ENCODE measurements at regions not wholly inside any gene's neighbourhood (a gene's known extent, or its start where the extent isn't known, plus 50 kb on each side); places are given as distances from the start of the nearest gene placed in this dataset.

DNA sequence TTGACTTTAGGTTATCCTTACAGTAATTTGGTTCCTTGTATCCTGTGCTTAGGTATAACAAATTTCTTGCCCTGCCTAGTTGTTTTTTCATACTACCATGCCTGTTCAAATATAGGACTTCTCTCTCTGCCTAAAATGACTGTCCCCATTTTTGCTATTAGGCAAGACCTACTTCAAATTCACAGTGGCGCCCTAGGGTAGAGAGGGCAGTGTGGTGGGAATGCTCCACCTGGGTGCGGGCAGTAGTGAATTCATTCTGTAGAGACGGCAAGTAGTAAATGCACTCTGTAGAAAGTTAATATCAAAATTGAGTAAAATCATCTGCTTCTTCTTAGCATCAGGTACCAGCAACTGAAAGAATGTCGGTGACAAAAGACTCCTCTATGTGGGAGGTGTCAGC lies 120.4 kb upstream of the RHOBTB1 start:
- H3K27ac ChIP-seq (ENCODE audit: insufficient read depth in 1 of 2, low read depth in 1 of 2, low read length in 2 of 2, poor library complexity in 1 of 2, severe bottlenecking in 2 of 2) = no peak overlapping the region
- no peak for DNase-seq
- POLR2A ChIA-PET = no interaction called here
- WGBS (ENCODE audit: insufficient coverage) = 100% methylated on average over 1 of the region's 4 CpGs
- H3K9me3 ChIP-seq (ENCODE audit: control extremely low read depth in 1 of 5, control insufficient read depth in 4 of 5, insufficient read depth in 2 of 5, low read depth in 1 of 5, low read length in 4 of 5) = no peaks in the 10 kb centered on the region
- H3K27me3 ChIP-seq (replicated peaks in 2 of 5; ENCODE audit: control insufficient read depth in 4 of 5, insufficient read depth in 5 of 5, low read length in 4 of 5) = no peaks in the 10 kb centered on the region
- no peaks in the 10 kb centered on the region for H3K36me3 ChIP-seq (ENCODE audit: control insufficient read depth in 4 of 4, insufficient read depth in 4 of 4, low read length in 3 of 4)
- H3K4me3 ChIP-seq (ENCODE audit: control insufficient read depth in 1 of 7, extremely low read depth in 1 of 7, insufficient read depth in 4 of 7, low read depth in 2 of 7, low read length in 6 of 7) = no peak overlapping the region
- H3K4me1 ChIP-seq (ENCODE audit: control extremely low read depth in 1 of 4, control insufficient read depth in 4 of 4, insufficient read depth in 4 of 4, low read length in 3 of 4) = no peaks in the 10 kb centered on the region
- CTCF ChIA-PET = no interaction called here

DNA sequence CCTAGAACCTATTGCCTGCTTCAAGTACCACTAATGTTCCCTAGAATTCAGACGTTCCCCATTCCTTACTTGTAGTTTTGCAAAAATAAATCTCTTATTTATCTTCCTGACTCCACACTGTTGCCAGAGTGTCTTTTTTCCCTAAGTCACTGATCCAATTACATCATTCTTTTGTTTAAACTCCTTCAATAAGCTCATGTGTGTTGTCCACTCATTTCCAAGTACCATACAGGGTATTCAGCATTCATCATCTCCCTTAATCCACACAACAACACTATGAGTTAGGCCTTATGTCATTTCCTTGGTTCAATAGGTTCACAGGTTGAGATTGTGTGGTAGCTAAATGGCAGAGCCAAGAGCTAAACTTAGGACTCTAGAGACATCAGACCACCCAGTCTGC lies 119.9 kb upstream of the RHOBTB1 start:
- H3K36me3 ChIP-seq (ENCODE audit: control insufficient read depth in 4 of 4, insufficient read depth in 4 of 4, low read length in 3 of 4) = no peaks in the 10 kb centered on the region
- H3K27me3 ChIP-seq (replicated peaks in 2 of 5; ENCODE audit: control insufficient read depth in 4 of 5, insufficient read depth in 5 of 5, low read length in 4 of 5) = no peaks in the 10 kb centered on the region
- DNase-seq = no peak
- H3K27ac ChIP-seq (ENCODE audit: insufficient read depth in 1 of 2, low read depth in 1 of 2, low read length in 2 of 2, poor library complexity in 1 of 2, severe bottlenecking in 2 of 2) = no peak overlapping the region
- CTCF ChIA-PET = interaction anchor here (1.1 kb wide), 1 partner anchor 39 kb away, joined by 3 read pairs; no protein-coding TSS in a partner anchor
- POLR2A ChIA-PET = no interaction called here
- 100% methylated on average over 1 of the region's 1 CpG for WGBS (ENCODE audit: insufficient coverage)
- no peaks in the 10 kb centered on the region for H3K9me3 ChIP-seq (ENCODE audit: control extremely low read depth in 1 of 5, control insufficient read depth in 4 of 5, insufficient read depth in 2 of 5, low read depth in 1 of 5, low read length in 4 of 5)
- no peak overlapping the region for H3K4me3 ChIP-seq (ENCODE audit: control insufficient read depth in 1 of 7, extremely low read depth in 1 of 7, insufficient read depth in 4 of 7, low read depth in 2 of 7, low read length in 6 of 7)
- no peaks in the 10 kb centered on the region for H3K4me1 ChIP-seq (ENCODE audit: control extremely low read depth in 1 of 4, control insufficient read depth in 4 of 4, insufficient read depth in 4 of 4, low read length in 3 of 4)

DNA sequence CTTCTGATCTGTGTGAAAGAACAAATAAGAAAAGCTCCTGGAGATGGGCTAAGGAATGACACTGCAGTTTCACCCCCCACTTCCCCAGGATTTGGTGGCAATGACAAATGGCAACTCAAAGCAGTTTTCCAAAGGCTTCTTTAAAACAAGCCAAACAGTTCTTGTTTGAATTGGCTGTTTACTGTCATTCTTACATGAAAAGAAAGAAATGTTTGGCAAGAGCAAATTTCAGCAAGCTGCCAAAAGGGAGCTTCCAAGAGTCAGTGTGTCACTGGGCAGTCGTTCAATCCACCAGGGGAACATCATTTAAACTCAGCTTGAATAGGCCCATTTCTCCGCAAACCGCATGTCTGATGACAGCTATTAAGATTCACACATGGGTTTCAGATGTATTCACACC lies 119.0 kb upstream of the RHOBTB1 start:
- CTCF ChIA-PET = interaction anchor here (0.6 to 1.1 kb wide), 2 partner anchors 38 to 287 kb away, joined by 3 read pairs; no protein-coding TSS in a partner anchor

DNA sequence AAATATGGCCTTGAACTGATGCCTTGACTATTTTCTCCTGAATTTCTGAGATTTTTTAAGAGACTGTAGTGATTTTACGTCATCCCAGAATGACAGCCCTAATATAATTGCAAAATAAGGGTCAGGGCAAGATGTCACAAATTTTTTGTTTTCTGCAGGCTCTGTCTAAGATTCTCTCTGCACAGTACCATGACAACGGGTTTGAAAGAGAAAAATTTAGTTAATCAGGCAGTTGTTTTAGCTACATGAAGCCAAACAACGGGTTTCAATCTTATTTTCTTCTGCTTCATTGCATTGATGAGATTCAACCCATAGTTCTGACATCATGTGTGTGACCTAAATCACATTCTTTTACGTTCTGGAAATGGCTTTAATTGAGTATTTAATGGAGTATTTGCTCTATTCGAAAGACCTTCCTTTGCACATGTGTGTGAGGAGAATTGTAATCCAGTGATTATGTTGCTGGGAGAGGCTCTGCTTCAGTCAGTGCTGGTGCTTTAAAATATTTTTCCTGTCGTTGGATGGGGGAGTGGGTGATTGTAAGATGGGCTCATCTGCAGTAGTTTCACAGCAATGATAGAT lies 118.0 kb upstream of the RHOBTB1 start:
- Histone ChIP-seq H3K27me3 (replicated peaks in 2 of 5; ENCODE audit: control insufficient read depth in 4 of 5, insufficient read depth in 5 of 5, low read length in 4 of 5) (no peaks in the 10 kb centered on the region), H3K4me3 (ENCODE audit: control insufficient read depth in 1 of 7, extremely low read depth in 1 of 7, insufficient read depth in 4 of 7, low read depth in 2 of 7, low read length in 6 of 7) (no peak overlapping the region), H3K9me3 (ENCODE audit: control extremely low read depth in 1 of 5, control insufficient read depth in 4 of 5, insufficient read depth in 2 of 5, low read depth in 1 of 5, low read length in 4 of 5) (no peaks in the 10 kb centered on the region), H3K36me3 (ENCODE audit: control insufficient read depth in 4 of 4, insufficient read depth in 4 of 4, low read length in 3 of 4) (no peaks in the 10 kb centered on the region), H3K4me1 (ENCODE audit: control extremely low read depth in 1 of 4, control insufficient read depth in 4 of 4, insufficient read depth in 4 of 4, low read length in 3 of 4) (no peaks in the 10 kb centered on the region), H3K27ac (ENCODE audit: insufficient read depth in 1 of 2, low read depth in 1 of 2, low read length in 2 of 2, poor library complexity in 1 of 2, severe bottlenecking in 2 of 2) (no peak overlapping the region)
- CTCF ChIA-PET = no interaction called here
- POLR2A ChIA-PET = interaction anchor here (1.0 kb wide), 1 partner anchor 317 kb away, joined by 3 read pairs; no protein-coding TSS in a partner anchor
- DNase-seq = no peak
- 98% methylated on average over 4 of the region's 6 CpGs for WGBS (ENCODE audit: insufficient coverage)

More for the DNA sequence above, 119.0 kb upstream of the RHOBTB1 start:
- no peak overlapping the region for H3K27ac ChIP-seq (ENCODE audit: insufficient read depth in 1 of 2, low read depth in 1 of 2, low read length in 2 of 2, poor library complexity in 1 of 2, severe bottlenecking in 2 of 2)
- no peak for DNase-seq
- WGBS (ENCODE audit: insufficient coverage) = 97% methylated on average over 2 of the region's 3 CpGs
- H3K4me1 ChIP-seq (ENCODE audit: control extremely low read depth in 1 of 4, control insufficient read depth in 4 of 4, insufficient read depth in 4 of 4, low read length in 3 of 4) = no peaks in the 10 kb centered on the region
- H3K4me3 ChIP-seq (ENCODE audit: control insufficient read depth in 1 of 7, extremely low read depth in 1 of 7, insufficient read depth in 4 of 7, low read depth in 2 of 7, low read length in 6 of 7) = no peak overlapping the region
- POLR2A ChIA-PET = no interaction called here
- H3K27me3 ChIP-seq (replicated peaks in 2 of 5; ENCODE audit: control insufficient read depth in 4 of 5, insufficient read depth in 5 of 5, low read length in 4 of 5) = no peaks in the 10 kb centered on the region
- H3K36me3 ChIP-seq (ENCODE audit: control insufficient read depth in 4 of 4, insufficient read depth in 4 of 4, low read length in 3 of 4) = no peaks in the 10 kb centered on the region
- H3K9me3 ChIP-seq (ENCODE audit: control extremely low read depth in 1 of 5, control insufficient read depth in 4 of 5, insufficient read depth in 2 of 5, low read depth in 1 of 5, low read length in 4 of 5) = no peaks in the 10 kb centered on the region

DNA sequence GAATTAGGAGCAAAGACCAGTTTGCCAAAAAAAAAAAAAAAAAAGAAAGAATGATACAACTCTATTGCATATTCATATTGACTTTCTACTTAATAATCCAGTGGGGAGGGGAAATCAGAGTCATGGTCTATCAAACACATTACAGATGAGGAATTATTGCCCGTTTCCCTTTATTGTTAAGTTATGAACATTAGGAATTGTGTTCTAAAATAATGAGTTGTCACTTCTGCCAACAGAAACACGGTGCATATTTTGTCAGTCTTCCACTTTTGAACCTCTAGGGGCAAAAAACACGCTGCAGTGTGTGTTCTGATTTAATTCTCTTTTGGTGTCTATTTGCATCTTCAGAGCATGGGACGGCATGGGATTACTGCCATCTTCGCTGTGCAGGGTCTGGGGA lies 115.7 kb upstream of the RHOBTB1 start:
- Histone ChIP-seq H3K9me3 (ENCODE audit: control extremely low read depth in 1 of 5, control insufficient read depth in 4 of 5, insufficient read depth in 2 of 5, low read depth in 1 of 5, low read length in 4 of 5) (no peaks in the 10 kb centered on the region), H3K4me1 (ENCODE audit: control extremely low read depth in 1 of 4, control insufficient read depth in 4 of 4, insufficient read depth in 4 of 4, low read length in 3 of 4) (no peaks in the 10 kb centered on the region), H3K27me3 (replicated peaks in 2 of 5; ENCODE audit: control insufficient read depth in 4 of 5, insufficient read depth in 5 of 5, low read length in 4 of 5) (no peaks in the 10 kb centered on the region), H3K36me3 (ENCODE audit: control insufficient read depth in 4 of 4, insufficient read depth in 4 of 4, low read length in 3 of 4) (no peaks in the 10 kb centered on the region), H3K4me3 (ENCODE audit: control insufficient read depth in 1 of 7, extremely low read depth in 1 of 7, insufficient read depth in 4 of 7, low read depth in 2 of 7, low read length in 6 of 7) (no peak overlapping the region), H3K27ac (ENCODE audit: insufficient read depth in 1 of 2, low read depth in 1 of 2, low read length in 2 of 2, poor library complexity in 1 of 2, severe bottlenecking in 2 of 2) (no peak overlapping the region)
- ChIA-PET CTCF (no interaction called here), POLR2A (no interaction called here)
- WGBS (ENCODE audit: insufficient coverage) = 97% methylated on average over 4 of the region's 5 CpGs
- no peak for DNase-seq

DNA sequence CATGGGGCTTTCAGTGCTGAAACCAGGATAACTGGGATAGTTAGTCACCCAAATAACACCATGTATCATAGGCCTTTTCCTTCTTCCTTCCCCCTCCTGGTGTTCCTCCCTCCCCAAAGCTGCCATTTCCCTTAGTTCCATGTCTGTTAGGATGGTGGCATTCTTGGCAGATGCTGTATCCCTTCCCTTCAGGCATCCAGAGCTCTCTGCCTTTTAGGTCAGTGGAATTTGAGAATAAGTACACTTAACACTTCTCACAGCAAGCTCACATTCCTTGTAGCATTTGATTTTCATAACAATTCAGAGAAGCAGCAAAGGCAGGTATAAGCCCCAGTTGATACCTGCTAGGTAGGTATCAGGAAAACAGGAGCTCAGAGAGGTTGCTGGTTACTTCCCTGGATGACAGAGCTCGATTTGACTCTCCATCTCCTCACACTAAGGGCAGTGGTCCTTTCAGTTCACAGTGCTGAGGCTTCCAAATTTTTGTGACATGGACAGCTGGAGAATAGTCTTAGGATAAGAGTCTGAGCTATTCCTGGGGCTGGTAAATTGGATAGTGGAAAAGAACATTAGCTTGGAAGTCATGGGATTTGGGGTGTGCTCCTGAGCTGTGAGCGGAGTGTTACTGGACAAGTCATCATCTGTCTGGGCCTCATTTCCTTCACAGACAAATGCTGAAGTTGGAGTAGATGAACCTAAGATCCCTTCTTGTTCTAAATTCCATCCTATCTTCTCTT lies 108.7 kb upstream of the RHOBTB1 start:
- Histone ChIP-seq H3K27me3 (replicated peaks in 2 of 5; ENCODE audit: control insufficient read depth in 4 of 5, insufficient read depth in 5 of 5, low read length in 4 of 5) (no peaks in the 10 kb centered on the region), H3K27ac (ENCODE audit: insufficient read depth in 1 of 2, low read depth in 1 of 2, low read length in 2 of 2, poor library complexity in 1 of 2, severe bottlenecking in 2 of 2) (no peak overlapping the region), H3K4me3 (ENCODE audit: control insufficient read depth in 1 of 7, extremely low read depth in 1 of 7, insufficient read depth in 4 of 7, low read depth in 2 of 7, low read length in 6 of 7) (no peak overlapping the region), H3K4me1 (ENCODE audit: control extremely low read depth in 1 of 4, control insufficient read depth in 4 of 4, insufficient read depth in 4 of 4, low read length in 3 of 4) (peaks cover 0 to 3% (median 0%) of the 10 kb centered on the region in 4 experiments), H3K9me3 (ENCODE audit: control extremely low read depth in 1 of 5, control insufficient read depth in 4 of 5, insufficient read depth in 2 of 5, low read depth in 1 of 5, low read length in 4 of 5) (no peaks in the 10 kb centered on the region), H3K36me3 (ENCODE audit: control insufficient read depth in 4 of 4, insufficient read depth in 4 of 4, low read length in 3 of 4) (no peaks in the 10 kb centered on the region)
- no CpG with 5 or more reads among the region's 2 CpGs for WGBS (ENCODE audit: insufficient coverage)
- ChIA-PET CTCF (no interaction called here), POLR2A (no interaction called here)
- DNase-seq = no peak

DNA sequence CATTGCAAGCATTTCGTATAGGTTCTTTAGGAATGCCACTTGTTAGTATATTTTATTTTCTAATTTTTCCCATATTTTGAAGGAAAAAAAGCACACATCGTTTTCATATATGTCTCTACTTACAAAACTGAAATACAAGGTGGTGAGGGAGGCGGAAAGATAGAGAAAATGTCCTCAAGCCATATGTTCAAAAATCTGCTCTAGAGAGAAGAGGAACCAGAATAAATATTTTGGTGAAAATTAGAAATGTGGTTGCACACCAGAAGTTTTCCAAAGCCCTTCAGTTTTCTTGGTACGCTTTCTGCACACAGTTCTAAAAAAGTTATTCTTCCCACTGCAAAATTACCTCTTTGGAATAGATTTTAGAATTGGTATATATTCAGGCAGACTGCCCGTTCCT lies 107.4 kb upstream of the RHOBTB1 start:
- ChIA-PET CTCF (interaction anchor here (0.9 kb wide), 1 partner anchor 8 kb away, joined by 3 read pairs; no protein-coding TSS in a partner anchor), POLR2A (no interaction called here)
- H3K9me3 ChIP-seq (ENCODE audit: control extremely low read depth in 1 of 5, control insufficient read depth in 4 of 5, insufficient read depth in 2 of 5, low read depth in 1 of 5, low read length in 4 of 5) = no peaks in the 10 kb centered on the region
- WGBS (ENCODE audit: insufficient coverage) = 100% methylated on average over 1 of the region's 5 CpGs
- H3K27me3 ChIP-seq (replicated peaks in 2 of 5; ENCODE audit: control insufficient read depth in 4 of 5, insufficient read depth in 5 of 5, low read length in 4 of 5) = no peaks in the 10 kb centered on the region
- no peaks in the 10 kb centered on the region for H3K36me3 ChIP-seq (ENCODE audit: control insufficient read depth in 4 of 4, insufficient read depth in 4 of 4, low read length in 3 of 4)
- DNase-seq = no peak
- H3K27ac ChIP-seq (ENCODE audit: insufficient read depth in 1 of 2, low read depth in 1 of 2, low read length in 2 of 2, poor library complexity in 1 of 2, severe bottlenecking in 2 of 2) = no peak overlapping the region
- H3K4me3 ChIP-seq (ENCODE audit: control insufficient read depth in 1 of 7, extremely low read depth in 1 of 7, insufficient read depth in 4 of 7, low read depth in 2 of 7, low read length in 6 of 7) = no peak overlapping the region
- peaks cover 0 to 3% (median 0%) of the 10 kb centered on the region in 4 experiments for H3K4me1 ChIP-seq (ENCODE audit: control extremely low read depth in 1 of 4, control insufficient read depth in 4 of 4, insufficient read depth in 4 of 4, low read length in 3 of 4)
